Effector memory CD4-positive, alpha-beta T cell (primary cell): ENCODE measurements at regions not wholly inside any gene's neighbourhood (a gene's known extent, or its start where the extent isn't known, plus 50 kb on each side); places are given as distances from the start of the nearest gene placed in this dataset.

ENCODE experiments used
- DNase-seq, 3 donors: peaks; one replicate each; pipeline ENCODE4 v3.0.0-alpha.2; 2020
- H3K27ac ChIP-seq: 2 replicates; pipeline ENCODE4 v1.7.0; 2013; ENCODE audit warnings: mild to moderate bottlenecking, low read length, moderate library complexity; ENCODE audit not compliant: insufficient read depth, poor library complexity, severe bottlenecking
- H3K27me3 ChIP-seq: replicated peaks from 2 replicates; pipeline ENCODE4 v1.7.0; 2013; ENCODE audit warnings: mild to moderate bottlenecking, low read length; ENCODE audit not compliant: insufficient read depth, control insufficient read depth, poor library complexity, severe bottlenecking
- H3K36me3 ChIP-seq: 2 replicates; pipeline ENCODE4 v1.7.0; 2013; ENCODE audit warnings: mild to moderate bottlenecking, low read length, moderate library complexity; ENCODE audit not compliant: control insufficient read depth, insufficient read depth
- H3K4me1 ChIP-seq: 2 replicates; pipeline ENCODE4 v1.7.0; 2013; ENCODE audit warnings: low read length, mild to moderate bottlenecking; ENCODE audit not compliant: control insufficient read depth, insufficient read depth, poor library complexity, severe bottlenecking
- H3K4me3 ChIP-seq: 2 replicates; pipeline ENCODE4 v1.7.0; 2013; ENCODE audit warnings: low read length, low read depth, mild to moderate bottlenecking; ENCODE audit not compliant: insufficient read depth, poor library complexity, severe bottlenecking
- H3K9me3 ChIP-seq: 2 replicates; pipeline ENCODE4 v1.7.0; 2013; ENCODE audit warnings: mild to moderate bottlenecking, low read length, moderate library complexity; ENCODE audit not compliant: control insufficient read depth

- H3K36me3 ChIP-seq = no peaks in the 10 kb centered on the region
These were observed 1292.5 kb upstream of the TENM4 start for GRCh38 chr11:80733361-80733760.

DNA sequence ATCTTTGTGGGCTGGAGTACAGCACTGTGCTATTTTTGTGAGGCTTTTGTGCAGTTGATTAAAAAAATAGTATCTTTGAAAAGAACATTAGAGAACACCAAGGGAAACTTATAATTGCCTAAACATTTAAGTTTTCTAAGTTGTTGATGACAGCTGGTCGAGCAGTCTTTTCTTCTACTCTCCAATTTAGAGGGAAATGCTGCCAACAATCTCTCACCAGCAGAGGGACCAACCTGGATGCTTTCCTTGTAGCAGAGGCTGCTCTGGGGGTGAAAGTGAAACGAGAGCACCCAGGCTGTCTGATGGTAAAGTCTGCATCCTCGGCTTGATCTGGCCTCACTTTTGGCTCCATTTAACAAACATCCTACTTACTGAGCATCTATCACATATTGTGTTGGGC, 1286.5 kb upstream of the TENM4 start:
- Histone ChIP-seq H3K36me3 (no peaks in the 10 kb centered on the region), H3K9me3 (no peaks in the 10 kb centered on the region), H3K27ac (no peak overlapping the region), H3K4me3 (no peak overlapping the region), H3K4me1 (no peaks in the 10 kb centered on the region), H3K27me3 (no peaks in the 10 kb centered on the region)
- DNase-seq = no peak

More at GRCh38 chr11:80733361-80733760, 1292.5 kb upstream of the TENM4 start:
- no peak for DNase-seq
- Histone ChIP-seq H3K4me1 (no peaks in the 10 kb centered on the region), H3K27me3 (no peaks in the 10 kb centered on the region), H3K27ac (no peak overlapping the region), H3K4me3 (no peak overlapping the region), H3K9me3 (no peaks in the 10 kb centered on the region)

DNA sequence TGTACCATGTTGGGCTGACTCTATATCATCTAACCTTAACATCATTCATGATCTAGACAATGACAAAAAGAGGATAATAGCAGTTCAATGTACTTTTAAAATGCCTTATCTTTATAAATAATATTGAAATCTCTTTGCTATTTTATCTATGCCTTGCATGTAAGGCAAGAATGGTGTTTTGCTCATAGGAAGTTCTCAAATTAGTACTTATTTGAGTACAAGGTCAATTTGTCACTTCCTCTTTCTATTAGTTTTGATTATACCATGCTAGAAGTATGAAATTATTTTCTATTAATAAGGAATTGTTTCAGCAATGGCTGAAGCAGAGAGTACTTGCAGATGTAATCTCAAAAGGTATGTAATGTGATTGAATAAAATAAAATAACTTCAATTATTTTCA, 1285.4 kb upstream of the TENM4 start:
- Histone ChIP-seq H3K4me1 (no peaks in the 10 kb centered on the region), H3K4me3 (no peak overlapping the region), H3K27me3 (no peaks in the 10 kb centered on the region), H3K27ac (no peak overlapping the region), H3K36me3 (no peaks in the 10 kb centered on the region), H3K9me3 (no peaks in the 10 kb centered on the region)
- DNase-seq = no peak

DNA sequence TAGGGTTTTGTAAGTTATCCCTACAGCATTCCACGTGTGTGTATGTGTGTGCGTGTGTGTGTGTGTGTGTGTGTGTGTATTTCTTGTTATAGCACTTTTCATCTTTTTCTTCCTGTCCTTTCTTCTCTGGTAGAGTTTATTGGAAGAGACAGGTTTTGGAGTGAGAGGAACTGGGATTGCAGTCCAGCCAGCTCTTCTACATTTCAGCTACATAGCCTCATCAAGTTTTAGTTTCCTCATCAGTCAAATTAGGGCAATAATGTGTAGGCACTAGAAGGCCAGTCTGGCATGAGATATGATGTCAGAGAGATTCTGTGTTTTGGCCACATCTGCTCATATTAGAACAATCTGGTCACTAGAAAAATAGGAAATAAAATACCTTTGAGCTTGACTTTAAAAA, 1283.5 kb upstream of the TENM4 start:
- H3K4me1 ChIP-seq = no peaks in the 10 kb centered on the region
- no peaks in the 10 kb centered on the region for H3K27me3 ChIP-seq
- no peak overlapping the region for H3K27ac ChIP-seq
- no peak overlapping the region for H3K4me3 ChIP-seq
- no peaks in the 10 kb centered on the region for H3K36me3 ChIP-seq
- no peak for DNase-seq
- no peaks in the 10 kb centered on the region for H3K9me3 ChIP-seq

GRCh38 chr11:80722629-80723028, 1281.8 kb upstream of the TENM4 start:
- H3K4me1 ChIP-seq = no peaks in the 10 kb centered on the region
- no peaks in the 10 kb centered on the region for H3K36me3 ChIP-seq
- H3K27me3 ChIP-seq = no peaks in the 10 kb centered on the region
- no peak overlapping the region for H3K27ac ChIP-seq
- no peak overlapping the region for H3K4me3 ChIP-seq
- no peaks in the 10 kb centered on the region for H3K9me3 ChIP-seq
- no peak for DNase-seq

DNA sequence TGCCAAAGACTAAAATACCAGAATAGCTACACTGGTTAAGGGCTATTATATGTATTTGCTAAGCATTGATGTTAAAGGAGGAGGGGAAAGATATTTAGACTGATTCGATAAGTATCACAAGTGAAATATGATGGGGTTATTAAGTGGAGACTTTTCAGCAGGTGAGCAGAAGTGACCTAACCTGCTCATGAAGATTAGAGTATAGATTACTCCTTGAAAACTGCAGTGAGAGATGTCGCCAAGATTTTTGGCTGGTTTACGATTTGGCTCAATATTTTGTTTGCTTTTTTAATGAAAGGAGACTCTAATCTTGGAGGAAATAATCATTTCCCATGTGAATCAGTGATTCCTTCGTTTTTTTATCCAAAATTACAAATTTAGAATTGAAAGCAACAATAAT, 1279.5 kb upstream of the TENM4 start:
- no peak for DNase-seq
- Histone ChIP-seq H3K36me3 (no peaks in the 10 kb centered on the region), H3K27ac (no peak overlapping the region), H3K27me3 (no peaks in the 10 kb centered on the region), H3K9me3 (no peaks in the 10 kb centered on the region), H3K4me1 (no peaks in the 10 kb centered on the region), H3K4me3 (no peak overlapping the region)

GRCh38 chr11:80719292-80719646, 1278.4 kb upstream of the TENM4 start:
- no peaks in the 10 kb centered on the region for H3K4me1 ChIP-seq
- H3K9me3 ChIP-seq = no peaks in the 10 kb centered on the region
- no peak for DNase-seq
- no peak overlapping the region for H3K27ac ChIP-seq
- no peak overlapping the region for H3K4me3 ChIP-seq
- no peaks in the 10 kb centered on the region for H3K36me3 ChIP-seq
- H3K27me3 ChIP-seq = no peaks in the 10 kb centered on the region

- Histone ChIP-seq H3K27me3 (no peaks in the 10 kb centered on the region), H3K9me3 (no peaks in the 10 kb centered on the region), H3K27ac (no peak overlapping the region), H3K4me3 (no peak overlapping the region), H3K36me3 (no peaks in the 10 kb centered on the region), H3K4me1 (no peaks in the 10 kb centered on the region)
- DNase-seq = no peak
These were observed 1277.9 kb upstream of the TENM4 start for GRCh38 chr11:80718611-80719291.

- no peak for DNase-seq
- H3K4me3 ChIP-seq = no peak overlapping the region
- H3K4me1 ChIP-seq = no peaks in the 10 kb centered on the region
- no peaks in the 10 kb centered on the region for H3K9me3 ChIP-seq
- no peak overlapping the region for H3K27ac ChIP-seq
- no peaks in the 10 kb centered on the region for H3K27me3 ChIP-seq
- H3K36me3 ChIP-seq = no peaks in the 10 kb centered on the region
These were observed 1261.4 kb upstream of the TENM4 start for GRCh38 chr11:80702264-80702663.

- no peak for DNase-seq
- H3K36me3 ChIP-seq = no peaks in the 10 kb centered on the region
- H3K27ac ChIP-seq = no peak overlapping the region
- no peak overlapping the region for H3K4me3 ChIP-seq
- H3K27me3 ChIP-seq = no peaks in the 10 kb centered on the region
- H3K9me3 ChIP-seq = no peaks in the 10 kb centered on the region
- H3K4me1 ChIP-seq = no peaks in the 10 kb centered on the region
These were observed 1259.6 kb upstream of the TENM4 start for GRCh38 chr11:80700386-80700785.
